ENCODE measurements at regions not wholly inside any gene's neighbourhood (a gene's known extent, or its start where the extent isn't known, plus 50 kb on each side); places are given as distances from the start of the nearest gene placed in this dataset.

DNA sequence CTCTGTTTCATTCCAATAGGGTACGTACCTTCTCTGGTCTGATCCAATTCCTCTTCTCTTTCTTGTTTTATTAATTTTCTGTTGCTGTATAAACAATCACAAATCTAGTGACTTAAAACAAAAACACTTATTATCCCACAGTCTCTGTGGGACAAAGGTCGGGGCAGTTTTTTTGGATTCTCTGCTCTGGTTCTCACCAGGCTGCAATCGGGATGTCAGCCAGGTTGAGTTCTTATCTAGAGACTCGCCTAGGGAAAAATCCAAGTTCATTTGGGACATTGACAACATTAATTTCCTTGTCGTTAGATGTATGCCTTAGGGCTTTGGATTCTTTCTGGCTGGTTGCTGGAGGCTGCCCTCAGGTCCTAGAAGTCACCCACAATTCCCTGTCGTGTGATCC lies 430.5 kb upstream of the RORB start:
- TF ChIP-seq CTCF (IDR thresholded peaks at IDR 0.05; ENCODE audit: insufficient read depth, low read length, poor library complexity, severe bottlenecking) = no peak
- no peak for TF ChIP-seq EZH2phosphoT487 (conservative IDR thresholded peaks at IDR 0.05; ENCODE audit: low read length)

Data from SU-DHL-6 (cell line).